Transverse colon (tissue), 4 donors: ENCODE measurements at regions not wholly inside any gene's neighbourhood (a gene's known extent, or its start where the extent isn't known, plus 50 kb on each side); places are given as distances from the start of the nearest gene placed in this dataset.

Source experiments
- CTCF ChIP-seq, 5 experiments: fragments of 200-600 bp in 3 of 5; fragments of 450-650 bp in 2 of 5; sonication (generic) in 3 of 5; IDR thresholded peaks; 1 replicate in 2 of 5; 2 replicates in 3 of 5; pipeline ENCODE4 v1.5.1; 2016 to 2017; ENCODE audit warnings: antibody characterized with exemption in 5 of 5, inconsistent platforms in 3 of 5, mild to moderate bottlenecking in 2 of 5, moderate library complexity in 1 of 5
- EP300 ChIP-seq: sonication (generic); formaldehyde crosslinking; IDR thresholded peaks from one replicate; pipeline ENCODE4 v1.6.1; 2017; ENCODE audit warnings: antibody characterized with exemption, low read depth
- POLR2A ChIP-seq: fragments of 450-650 bp; IDR thresholded peaks from one replicate; pipeline ENCODE4 v1.6.1; 2016; ENCODE audit warnings: antibody characterized with exemption, mild to moderate bottlenecking, moderate library complexity
- POLR2AphosphoS5 ChIP-seq, 3 donors: sonication (generic); formaldehyde crosslinking; IDR thresholded peaks; one replicate each; pipeline ENCODE4 v1.6.1; 2016; ENCODE audit warnings: antibody characterized with exemption in 3 of 3

GRCh38 chr3:38960042-38960622 is 91.6 kb downstream of the SCN11A start:
- TF ChIP-seq EP300 (no peak), CTCF (IDR thresholded peaks at IDR 0.05) (no peak), POLR2A (no peak), POLR2AphosphoS5 (IDR thresholded peaks at IDR 0.05) (no peak)
